IPS-NIHi11 (cell line): ENCODE measurements at regions not wholly inside any gene's neighbourhood (a gene's known extent, or its start where the extent isn't known, plus 50 kb on each side); places are given as distances from the start of the nearest gene placed in this dataset.
"Not testable (repeated sequence)": the region's sequence is repeated elsewhere in the genome, so short reads cannot be mapped to it uniquely, and the experiment has no call there.

Experiments used
- DNase-seq: peaks from one replicate; pipeline ENCODE4 v3.0.0; 2012; ENCODE audit warnings: mixed read lengths, low spot score

DNA sequence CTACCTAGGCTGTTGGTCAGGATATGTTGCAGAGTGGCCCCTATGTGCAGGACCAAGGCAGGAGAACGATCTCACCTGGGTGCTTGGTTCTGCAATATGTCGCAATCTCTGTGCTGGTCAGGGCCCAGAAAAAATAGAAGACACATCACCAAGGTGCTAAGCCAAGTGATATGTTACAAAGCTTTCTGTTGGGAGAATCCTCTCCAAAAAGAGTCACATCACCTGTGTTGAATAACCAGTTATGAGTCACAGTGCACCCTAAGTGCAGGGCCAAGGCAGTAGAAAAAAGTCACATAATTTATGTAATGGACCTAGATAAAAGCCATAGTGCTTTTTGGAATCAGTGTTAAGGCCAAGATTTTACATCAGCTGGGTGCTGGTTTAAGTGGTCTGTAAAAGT is 965.9 kb upstream of the AMELY start:
- no peak for DNase-seq

DNA sequence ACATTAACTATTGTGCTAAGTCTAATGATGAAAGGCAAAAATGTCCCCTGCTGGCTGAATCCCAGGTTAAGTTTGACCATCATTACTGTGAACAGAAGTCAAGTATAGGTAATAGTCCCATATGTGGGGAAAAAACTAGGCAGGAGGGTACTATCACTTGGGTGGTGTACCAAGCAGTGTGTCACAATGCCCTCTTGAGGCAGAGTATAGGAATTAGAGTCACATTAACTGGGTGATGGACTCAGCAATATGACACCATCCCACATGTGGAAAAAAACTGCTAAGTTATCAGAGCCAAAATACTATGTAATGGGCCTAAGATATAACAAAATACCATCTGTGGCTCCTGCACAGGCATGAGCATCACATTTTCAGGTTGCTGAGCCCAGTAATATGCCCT is 962.5 kb upstream of the AMELY start:
- peak; percentile 3 for DNase-seq

DNA sequence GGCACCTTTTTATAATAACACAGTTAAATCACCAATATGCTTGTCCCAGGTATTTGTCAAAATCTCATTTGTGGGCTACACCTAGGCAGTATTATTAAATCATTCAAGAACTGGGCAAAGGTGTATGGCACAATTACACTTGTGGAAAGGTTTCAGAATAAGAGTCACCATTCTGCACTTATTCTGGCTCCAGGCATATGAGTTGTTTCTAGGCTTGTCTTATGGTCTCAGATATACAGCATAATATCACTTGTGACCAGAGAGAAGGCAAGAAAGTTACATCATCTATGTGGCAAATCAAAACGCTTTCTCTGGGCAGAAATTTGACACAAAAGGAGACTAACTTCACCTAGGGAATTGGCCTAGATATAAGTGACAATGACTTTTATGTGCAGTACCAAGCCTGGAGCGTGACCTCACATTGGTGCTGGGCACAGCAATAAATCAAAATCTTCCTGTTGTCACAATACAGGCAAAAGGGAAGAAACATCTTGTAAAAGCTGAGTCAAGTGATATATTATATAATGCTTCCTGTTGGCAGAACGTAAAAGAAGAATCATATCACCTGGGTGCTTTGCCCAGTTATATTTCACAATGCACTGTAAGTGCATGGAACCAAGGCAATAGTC is 959.9 kb upstream of the AMELY start:
- DNase-seq: no peak

DNA sequence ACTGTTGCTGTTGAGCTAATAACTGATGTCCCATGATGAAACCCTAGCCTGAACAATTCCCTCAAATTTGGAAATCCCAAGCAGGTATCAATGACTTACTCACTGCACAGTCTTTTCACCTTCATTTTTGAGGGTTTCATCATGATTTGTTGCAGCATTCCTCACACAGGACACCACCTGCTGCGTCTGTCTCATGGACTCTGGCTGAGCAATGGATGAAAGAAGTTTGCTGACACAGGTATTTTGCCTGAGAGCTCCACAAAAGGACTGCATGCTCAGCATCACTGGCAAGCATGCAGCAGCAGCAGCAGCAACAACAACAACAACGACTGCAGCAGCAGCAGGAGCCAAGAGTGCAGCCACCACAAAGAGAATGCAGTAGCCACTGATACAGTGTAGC is 955.4 kb upstream of the AMELY start:
- DNase-seq: no peak

DNA sequence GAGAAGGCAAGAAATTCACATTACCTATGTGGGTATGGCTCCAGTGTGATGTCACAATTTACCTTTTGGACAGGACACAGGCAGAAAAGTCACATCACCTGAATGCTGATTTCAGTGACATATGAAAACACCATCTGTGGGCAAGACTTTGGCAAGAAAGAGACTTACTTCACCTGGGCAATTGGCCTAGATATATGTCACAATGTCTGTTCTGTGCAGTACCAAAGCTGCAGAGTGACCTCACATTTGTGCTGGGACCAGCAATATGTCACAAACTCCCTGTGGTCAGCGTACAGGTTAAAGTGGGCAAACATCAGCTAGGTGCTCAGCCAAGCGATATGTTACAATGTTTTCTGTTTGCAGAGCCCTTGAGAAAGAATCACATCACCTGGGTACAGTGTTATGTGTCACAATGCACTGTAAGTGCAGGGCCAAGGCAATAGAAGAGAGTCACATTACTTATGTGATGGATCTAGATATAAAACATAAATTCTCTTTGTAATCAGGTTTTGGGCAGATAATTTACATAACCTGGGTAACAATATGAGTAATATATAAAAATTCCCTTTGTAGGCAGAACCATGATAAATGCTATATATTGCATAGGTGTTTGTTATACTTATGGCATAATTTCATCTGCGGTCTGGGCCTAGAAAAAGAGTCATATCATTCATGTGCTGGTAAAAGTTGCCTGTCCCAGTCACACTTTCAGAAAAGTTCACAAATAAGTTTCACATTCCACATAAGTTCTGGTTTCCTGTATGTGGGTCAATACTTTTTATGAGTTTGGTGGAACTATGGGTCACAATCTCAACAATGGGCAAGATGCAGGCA is 949.4 kb upstream of the AMELY start:
- DNase-seq: no peak

DNA sequence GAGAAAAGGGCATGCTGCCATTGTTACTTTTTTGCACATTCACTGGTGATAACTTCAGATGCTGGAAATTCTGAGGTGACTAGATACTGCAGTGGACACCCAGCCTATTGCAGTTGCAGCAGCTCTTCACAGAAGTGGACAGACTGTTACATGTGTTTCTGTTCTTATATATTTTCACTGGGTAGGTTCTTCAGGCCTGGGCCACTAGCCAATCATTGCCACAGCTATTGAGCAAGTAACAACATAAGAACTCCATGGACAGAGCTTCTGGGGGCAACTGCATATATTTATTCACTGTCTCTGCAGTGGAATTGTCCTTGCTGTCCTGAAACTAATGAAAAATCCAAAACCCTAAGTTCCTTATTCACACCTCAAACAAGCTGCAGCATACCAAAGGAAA is 938.6 kb upstream of the AMELY start:
- no peak for DNase-seq

DNA sequence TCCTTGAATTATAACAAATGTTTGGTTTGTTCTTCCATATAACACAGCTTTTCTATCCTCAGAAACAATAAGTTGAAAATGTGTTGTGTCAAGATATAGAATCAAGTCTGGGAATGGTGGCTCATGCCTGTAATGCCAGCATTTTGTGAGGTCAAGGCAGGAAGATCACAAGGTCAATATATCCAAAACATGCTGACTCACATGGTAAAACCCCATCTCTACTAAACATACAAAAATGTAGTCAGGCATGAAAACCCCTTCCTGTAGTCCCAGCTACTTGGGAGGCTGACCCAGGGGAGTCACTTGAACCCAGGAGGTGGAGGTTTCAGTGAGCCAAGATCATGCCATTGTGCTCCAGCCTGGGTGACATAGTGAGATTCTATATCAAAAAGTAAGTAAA is 934.2 kb upstream of the AMELY start:
- no peak for DNase-seq

DNA sequence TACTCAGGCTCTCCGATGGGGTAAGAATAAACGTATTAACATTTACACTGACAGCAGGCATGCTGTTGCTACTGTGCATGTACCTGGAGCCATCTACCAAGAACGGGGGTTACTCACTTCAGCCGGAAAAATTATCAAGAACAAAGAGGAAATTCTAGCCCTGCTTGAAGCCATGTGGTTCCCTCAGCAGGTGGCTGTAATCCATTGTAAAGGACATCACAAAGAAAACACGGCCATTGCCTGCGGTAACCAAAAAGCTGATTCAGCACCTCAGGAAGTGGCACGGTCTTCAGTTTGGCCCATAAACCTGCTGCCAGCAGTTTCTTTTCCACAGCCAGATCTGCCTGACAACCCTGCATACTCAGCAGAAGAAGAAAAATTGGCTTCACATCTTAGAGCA is 925.5 kb upstream of the AMELY start:
- peak; percentile 26 for DNase-seq

DNA sequence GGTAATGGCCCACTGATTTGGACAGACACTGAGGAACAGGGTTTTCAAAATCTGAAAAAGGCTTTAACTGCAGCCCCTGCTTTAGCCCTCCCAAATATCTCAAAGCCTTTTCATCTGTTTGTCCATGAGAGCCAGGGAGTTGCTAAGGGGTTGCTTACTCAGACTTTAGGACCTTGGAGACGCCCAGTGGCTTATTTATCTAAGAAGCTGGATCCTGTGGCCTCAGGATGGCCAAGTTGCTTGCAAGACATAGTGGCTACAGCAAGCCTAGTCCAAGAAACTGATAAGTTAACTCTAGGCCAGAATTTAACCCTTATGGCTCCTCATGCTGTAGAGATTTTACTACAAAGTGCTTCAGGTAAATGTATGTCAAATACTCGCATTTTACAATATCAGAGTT is 924.8 kb upstream of the AMELY start:
- DNase-seq: no peak

DNA sequence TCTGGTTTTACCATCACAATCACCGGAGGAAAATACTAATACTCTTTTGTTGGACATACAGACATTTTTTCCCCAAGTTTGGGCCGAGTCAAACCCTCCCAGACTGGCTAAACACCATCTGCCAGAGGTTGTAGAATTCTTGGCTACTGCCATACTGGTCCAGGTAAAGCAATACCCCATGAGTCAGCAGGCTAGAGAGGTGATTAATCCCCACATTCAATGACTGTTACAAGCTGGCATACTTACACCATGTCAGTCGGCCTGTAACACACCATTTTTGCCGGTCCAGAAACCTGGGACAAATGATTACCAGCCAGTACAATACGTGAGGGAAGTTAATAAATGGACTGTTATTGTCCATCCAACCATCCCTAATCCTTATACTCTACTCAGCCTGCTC is 923.9 kb upstream of the AMELY start:
- DNase-seq: no peak

DNA sequence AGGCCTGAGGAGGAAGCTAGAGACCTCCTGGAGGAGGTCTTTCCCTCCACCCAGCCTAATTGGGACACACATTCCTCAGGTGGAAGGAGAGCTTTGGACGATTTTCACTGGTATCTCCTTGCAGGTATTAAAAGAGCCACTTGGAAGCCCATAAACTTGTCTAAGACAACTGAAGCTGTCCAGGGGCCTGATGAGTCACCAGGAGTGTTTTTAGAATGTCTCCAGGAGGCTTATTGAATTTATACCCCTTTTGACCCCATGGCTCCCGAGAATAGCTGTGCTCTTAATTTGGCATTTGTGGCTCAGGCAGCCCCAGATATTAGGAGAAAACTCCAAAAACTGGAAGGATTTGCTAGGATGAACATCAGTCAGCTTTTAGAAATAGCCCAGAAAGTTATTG is 922.7 kb upstream of the AMELY start:
- DNase-seq: no peak

DNA sequence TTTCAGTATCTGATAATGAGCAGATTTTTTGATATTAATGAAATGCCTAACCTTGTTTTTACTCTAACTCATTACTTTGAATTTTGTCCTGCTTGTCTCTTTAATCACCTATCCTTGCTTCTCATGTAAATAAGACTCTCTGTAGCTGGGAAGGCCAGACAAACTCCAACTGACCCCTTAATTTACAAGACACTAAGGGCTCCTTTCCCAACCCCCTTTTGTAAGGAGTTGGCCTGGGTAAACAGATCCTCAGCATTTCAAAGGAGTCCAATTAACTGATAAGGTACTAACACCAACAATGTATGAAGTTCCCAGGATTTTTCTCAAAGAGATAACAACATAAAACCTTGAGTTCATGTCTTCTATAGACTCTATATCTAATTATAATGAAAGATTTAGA is 919.3 kb upstream of the AMELY start:
- DNase-seq: not testable (repeated sequence)

DNA sequence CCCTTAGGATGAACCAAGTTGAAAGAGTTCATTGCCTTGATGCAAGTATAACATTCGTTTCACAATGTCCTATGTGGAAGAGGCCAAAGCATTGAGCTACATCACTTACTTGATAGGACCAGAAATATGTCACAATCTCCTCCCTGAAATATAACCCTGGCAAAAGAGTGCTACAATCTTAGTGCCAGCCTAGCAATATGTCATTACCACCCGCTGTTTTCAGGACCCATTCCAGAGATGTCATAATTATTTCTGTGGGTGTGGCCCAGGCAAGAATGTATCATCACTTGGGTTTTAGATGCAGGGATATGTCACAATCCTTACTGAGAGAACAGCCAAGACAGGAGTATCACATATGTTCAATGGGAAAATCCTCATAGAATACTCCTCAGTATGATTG is 915.0 kb upstream of the AMELY start:
- DNase-seq: no peak

DNA sequence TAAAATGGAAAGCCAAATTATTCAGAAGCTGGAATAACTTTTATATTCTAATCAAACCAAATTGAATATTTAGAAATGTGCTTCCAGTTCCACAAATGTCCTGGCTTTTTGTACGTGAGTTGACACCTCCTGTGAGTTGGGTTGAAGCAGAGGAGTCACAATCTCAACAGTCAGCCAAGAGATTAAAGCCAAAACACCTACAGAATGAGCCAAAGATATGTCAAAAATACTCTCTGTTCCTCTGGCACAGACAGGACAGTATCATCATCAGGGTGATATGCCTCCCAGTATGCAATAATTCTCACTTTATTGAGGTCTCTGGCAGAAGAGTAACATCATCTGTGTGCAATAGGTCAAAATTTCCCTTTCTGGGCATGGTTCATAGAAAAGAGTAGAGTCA is 914.3 kb upstream of the AMELY start:
- DNase-seq: no peak

DNA sequence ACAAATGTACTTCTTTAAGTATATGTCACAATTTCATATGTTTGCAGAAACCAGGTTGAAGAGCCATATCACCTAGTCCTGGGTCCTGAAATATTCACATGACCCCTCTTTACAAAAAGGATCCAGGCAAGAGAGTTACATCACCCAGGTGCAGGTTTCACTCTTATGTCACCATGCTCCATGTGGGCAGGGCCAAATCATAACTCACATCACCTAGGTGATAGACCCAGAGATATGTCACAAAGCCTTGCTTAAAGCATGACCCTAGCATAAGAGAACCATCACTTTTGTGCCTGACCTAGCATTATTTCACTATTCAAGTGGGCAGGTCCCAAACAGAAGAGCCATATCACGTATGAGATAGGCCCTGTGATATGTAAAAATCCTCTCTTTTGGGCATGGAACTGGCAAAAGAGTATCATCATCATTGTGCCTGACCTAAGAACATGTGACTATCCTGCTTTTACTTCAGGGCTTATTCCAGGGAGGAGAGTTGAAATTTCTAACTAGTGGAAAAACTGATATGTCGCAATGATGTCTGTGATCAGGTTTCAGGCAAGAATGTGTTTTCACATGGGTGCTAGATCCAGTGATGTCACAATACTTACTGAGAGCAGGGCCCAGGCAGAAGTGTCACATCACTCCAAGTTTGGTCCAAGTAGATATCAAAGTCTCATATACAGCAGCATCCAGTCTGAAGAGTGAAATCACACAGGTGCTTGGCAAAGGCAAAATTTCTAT is 909.9 kb upstream of the AMELY start:
- no peak for DNase-seq

DNA sequence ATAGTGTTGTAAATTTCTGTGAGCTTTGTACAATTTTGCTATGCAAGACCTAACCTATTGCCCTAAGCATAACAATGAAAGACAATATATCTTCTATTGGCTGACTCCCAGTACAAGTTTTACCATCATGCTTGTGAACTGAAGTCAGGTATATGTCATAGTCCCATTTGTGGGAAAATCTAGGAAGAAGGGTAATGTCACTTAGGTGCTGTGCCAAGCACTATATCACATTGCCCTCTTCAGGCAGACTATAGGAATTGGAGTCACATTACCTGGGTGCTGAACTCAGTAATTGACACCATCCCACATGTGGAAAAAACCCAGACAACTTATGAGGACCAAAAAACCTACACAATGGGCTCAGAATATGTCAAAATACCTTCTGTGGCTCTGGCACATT is 907.4 kb upstream of the AMELY start:
- DNase-seq: no peak

DNA sequence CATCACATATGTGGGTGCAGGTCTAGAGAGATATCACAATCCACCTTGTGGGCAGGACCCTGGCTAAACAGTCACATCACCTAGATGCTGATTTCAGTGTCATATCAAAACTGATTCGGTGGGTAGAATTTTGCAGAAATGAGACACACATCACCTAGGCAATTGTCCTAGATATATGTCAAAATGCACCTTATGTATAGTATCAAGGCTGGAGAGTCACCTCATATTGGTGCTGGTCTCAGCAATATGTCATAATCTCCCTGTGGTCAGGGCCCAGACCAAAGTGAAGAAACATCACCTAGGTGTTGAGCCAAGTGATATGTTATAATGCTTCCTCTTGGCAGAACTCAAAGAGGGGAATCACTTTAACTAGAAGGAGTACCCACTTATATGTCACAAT is 905.0 kb upstream of the AMELY start:
- DNase-seq: no peak

DNA sequence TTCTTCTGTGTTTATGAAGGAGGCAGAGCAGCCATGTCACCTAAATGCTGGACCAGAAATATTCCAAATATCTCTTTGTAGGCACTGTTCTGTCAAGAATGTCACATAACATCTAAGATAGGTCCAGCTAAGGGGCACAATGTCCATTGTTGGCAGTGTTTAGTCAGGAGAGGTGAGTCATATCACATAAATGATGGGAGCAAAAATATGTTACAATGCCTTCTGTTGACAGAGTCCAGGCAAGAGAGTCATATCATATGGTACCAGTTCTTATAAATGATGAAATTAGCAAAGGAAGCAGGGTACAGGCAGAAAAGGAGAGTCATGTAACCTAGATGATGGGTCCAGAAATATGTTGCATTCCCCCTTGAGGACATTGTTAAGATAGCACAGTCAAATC is 904.4 kb upstream of the AMELY start:
- no peak for DNase-seq

DNA sequence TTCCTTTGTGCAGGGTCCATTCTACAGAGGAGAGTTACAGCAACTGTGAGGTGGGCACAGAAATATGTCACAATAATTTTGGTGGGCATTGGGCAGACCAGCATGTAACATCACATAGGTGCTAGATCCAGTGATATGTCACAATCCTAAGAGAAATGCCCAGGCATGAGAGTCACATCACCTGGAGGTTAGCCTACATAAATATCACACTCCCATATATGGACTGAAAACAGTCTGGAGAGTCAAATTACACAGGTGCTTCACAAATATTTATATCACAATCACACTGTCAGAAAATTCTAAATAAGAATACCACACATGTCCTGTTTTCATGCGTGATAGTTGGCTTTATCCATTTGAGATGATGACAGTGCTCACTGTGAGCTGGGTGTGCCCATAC is 903.7 kb upstream of the AMELY start:
- no peak for DNase-seq

DNA sequence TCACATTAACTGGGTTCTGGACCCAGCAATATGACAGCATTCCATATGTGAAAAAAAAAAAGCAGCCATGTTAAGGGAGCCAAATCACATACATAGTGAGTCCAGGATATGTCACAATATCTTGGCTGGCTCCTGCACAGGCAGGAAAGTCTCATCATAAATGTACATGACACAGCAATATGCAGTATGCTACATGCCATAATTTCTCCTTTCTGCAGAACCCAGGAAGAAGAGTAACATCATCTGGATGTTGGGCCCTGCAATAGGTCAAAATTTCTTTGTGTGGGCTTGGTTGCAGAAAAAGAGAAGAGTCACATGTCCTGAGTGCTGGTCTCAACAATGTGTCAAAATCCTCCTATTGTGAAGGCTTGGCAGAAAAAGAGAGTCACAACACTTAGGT is 902.8 kb upstream of the AMELY start:
- DNase-seq: no peak

DNA sequence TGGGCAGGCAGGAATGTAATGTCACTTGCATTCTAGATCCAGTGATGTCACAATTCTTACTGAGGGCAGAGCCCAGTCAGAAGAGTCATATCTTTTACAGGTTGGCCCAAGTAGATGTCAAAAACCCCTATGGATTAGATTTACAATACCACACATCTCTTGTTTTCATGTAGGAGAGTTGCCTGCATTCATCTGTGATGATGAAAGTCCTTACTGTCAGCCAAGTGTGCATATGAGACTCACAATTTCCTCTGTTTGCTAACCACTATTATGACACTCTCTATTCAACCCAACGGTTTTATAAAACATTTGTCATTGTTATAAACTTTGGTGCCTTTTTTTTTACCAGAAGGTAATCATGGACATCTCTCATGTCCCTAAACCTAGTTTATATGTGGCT is 898.8 kb upstream of the AMELY start:
- DNase-seq: no peak

DNA sequence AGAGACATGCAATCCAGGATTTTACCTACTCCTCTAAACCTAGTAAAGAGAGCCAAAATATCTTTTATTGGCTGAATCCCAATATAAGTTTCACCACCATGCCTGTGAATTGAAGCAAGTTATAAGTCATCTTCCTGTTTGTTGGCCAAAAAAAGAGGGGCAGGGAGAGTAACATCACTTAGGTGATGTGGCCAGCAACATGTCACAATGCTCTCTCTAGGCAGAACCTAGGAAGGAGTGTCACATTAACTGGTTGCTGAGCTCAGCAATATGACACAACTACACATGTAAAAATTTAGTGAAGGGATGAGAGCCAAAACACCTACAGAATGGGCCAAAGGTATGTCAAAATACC is 895.9 kb upstream of the AMELY start:
- no peak for DNase-seq
